ENCODE measurements at regions not wholly inside any gene's neighbourhood (a gene's known extent, or its start where the extent isn't known, plus 50 kb on each side); places are given as distances from the start of the nearest gene placed in this dataset.

DNA sequence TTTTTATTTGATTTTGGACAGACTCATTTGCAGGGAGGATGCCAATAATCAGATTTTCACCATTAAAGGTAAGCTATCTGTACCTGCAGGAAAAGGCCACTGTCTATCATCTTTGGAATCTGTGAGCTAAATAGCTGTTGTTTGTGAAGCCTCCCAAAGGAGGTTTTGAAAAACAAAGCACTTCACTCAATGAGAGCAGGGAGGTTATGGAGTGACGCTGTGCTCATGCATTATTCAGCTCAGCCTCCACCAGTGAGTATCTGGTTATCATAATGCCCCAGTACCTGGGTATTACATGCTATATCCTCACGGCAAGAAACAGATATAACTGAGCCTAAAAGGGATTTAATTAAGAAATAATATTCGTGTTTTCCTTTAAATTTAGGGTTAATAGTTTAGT, 189.6 kb upstream of the PIK3C3 start:
- TF ChIP-seq, protein P1, sequence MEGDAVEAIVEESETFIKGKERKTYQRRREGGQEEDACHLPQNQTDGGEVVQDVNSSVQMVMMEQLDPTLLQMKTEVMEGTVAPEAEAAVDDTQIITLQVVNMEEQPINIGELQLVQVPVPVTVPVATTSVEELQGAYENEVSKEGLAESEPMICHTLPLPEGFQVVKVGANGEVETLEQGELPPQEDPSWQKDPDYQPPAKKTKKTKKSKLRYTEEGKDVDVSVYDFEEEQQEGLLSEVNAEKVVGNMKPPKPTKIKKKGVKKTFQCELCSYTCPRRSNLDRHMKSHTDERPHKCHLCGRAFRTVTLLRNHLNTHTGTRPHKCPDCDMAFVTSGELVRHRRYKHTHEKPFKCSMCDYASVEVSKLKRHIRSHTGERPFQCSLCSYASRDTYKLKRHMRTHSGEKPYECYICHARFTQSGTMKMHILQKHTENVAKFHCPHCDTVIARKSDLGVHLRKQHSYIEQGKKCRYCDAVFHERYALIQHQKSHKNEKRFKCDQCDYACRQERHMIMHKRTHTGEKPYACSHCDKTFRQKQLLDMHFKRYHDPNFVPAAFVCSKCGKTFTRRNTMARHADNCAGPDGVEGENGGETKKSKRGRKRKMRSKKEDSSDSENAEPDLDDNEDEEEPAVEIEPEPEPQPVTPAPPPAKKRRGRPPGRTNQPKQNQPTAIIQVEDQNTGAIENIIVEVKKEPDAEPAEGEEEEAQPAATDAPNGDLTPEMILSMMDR (IDR thresholded peaks at IDR 0.05), result no peak
- TF ChIP-seq EZH2 (IDR thresholded peaks at IDR 0.05), result no peak
